ENCODE measurements at regions not wholly inside any gene's neighbourhood (a gene's known extent, or its start where the extent isn't known, plus 50 kb on each side); places are given as distances from the start of the nearest gene placed in this dataset.

DNA sequence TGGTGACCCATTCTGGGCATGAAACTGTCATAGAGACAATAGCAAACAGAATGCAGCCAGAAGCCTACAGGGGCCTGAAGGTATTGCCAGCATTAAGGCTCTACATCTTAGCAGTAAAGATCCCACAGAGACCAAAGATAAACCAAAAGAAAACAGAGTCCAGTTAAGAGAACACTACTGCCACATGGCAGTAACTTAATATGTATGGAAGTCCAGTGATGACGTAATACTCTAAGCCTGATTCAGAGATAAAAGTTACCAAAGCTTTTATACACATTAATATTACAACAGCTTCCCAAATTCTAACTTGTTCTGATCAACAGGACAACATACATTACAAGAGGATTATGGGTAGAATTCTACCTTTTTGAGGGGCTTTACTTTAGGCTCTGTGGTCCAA, 371.5 kb downstream of the PRELID2 start:
- Histone ChIP-seq H3K79me2 (ENCODE audit: insufficient read depth, low read length) (no peaks in the 10 kb centered on the region), H3K9ac (ENCODE audit: low read depth, low read length, poor library complexity, severe bottlenecking) (no peak overlapping the region), H3K4me2 (ENCODE audit: low read depth, low read length, poor library complexity, severe bottlenecking) (no peak overlapping the region), H3K9me3 (ENCODE audit: insufficient read depth, low read depth, low read length) (no peaks in the 10 kb centered on the region), H3K27me3 (ENCODE audit: insufficient read depth, low read length, poor library complexity, severe bottlenecking) (no peaks in the 10 kb centered on the region), H2AFZ (ENCODE audit: low read length) (no peak overlapping the region), H3F3A (ENCODE audit: low read depth) (no peaks in the 10 kb centered on the region), H3K4me3 (ENCODE audit: low read length, poor library complexity, severe bottlenecking) (no peak overlapping the region), H3K36me3 (ENCODE audit: insufficient read depth, low read length) (no peaks in the 10 kb centered on the region), H3K4me1 (ENCODE audit: insufficient read depth, low read length, poor library complexity, severe bottlenecking) (no peaks in the 10 kb centered on the region), H3K9me2 (replicated peaks; ENCODE audit: low read depth, low read length) (no peaks in the 10 kb centered on the region), H4K20me1 (ENCODE audit: insufficient read depth, low read length, poor library complexity, severe bottlenecking) (no peaks in the 10 kb centered on the region)
- no peak for TF ChIP-seq EZH2phosphoT487 (IDR thresholded peaks at IDR 0.05; ENCODE audit: borderline replicate concordance)
- TF ChIP-seq, protein P1, sequence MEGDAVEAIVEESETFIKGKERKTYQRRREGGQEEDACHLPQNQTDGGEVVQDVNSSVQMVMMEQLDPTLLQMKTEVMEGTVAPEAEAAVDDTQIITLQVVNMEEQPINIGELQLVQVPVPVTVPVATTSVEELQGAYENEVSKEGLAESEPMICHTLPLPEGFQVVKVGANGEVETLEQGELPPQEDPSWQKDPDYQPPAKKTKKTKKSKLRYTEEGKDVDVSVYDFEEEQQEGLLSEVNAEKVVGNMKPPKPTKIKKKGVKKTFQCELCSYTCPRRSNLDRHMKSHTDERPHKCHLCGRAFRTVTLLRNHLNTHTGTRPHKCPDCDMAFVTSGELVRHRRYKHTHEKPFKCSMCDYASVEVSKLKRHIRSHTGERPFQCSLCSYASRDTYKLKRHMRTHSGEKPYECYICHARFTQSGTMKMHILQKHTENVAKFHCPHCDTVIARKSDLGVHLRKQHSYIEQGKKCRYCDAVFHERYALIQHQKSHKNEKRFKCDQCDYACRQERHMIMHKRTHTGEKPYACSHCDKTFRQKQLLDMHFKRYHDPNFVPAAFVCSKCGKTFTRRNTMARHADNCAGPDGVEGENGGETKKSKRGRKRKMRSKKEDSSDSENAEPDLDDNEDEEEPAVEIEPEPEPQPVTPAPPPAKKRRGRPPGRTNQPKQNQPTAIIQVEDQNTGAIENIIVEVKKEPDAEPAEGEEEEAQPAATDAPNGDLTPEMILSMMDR (conservative IDR thresholded peaks at IDR 0.05; ENCODE audit: low read length): no peak

DNA sequence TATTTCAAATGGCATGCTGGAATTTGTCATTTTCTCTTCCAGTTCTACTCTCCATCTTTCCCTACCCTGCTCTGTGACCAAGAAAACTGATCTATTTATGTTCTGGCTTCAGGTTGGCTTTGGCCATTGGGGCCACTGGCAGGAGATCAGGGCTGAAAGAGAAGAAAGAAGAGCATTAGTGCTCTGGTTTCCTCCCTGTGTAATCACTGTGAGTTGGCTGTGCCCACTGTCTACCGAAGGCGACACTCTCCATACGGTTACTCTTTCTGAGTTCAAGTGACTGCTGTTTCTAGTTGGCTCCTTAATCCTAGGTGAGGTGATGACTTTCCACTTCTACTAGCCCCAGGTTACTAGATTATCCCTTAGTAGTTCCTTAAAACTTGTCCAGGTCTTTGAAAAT, 372.6 kb downstream of the PRELID2 start:
- Histone ChIP-seq H3K9me3 (ENCODE audit: insufficient read depth, low read depth, low read length) (no peaks in the 10 kb centered on the region), H3K9ac (ENCODE audit: low read depth, low read length, poor library complexity, severe bottlenecking) (no peak overlapping the region), H3K4me2 (ENCODE audit: low read depth, low read length, poor library complexity, severe bottlenecking) (no peak overlapping the region), H2AFZ (ENCODE audit: low read length) (no peak overlapping the region), H3K9me2 (replicated peaks; ENCODE audit: low read depth, low read length) (no peaks in the 10 kb centered on the region), H3K79me2 (ENCODE audit: insufficient read depth, low read length) (no peaks in the 10 kb centered on the region), H3F3A (ENCODE audit: low read depth) (no peaks in the 10 kb centered on the region), H3K4me1 (ENCODE audit: insufficient read depth, low read length, poor library complexity, severe bottlenecking) (no peaks in the 10 kb centered on the region), H4K20me1 (ENCODE audit: insufficient read depth, low read length, poor library complexity, severe bottlenecking) (no peaks in the 10 kb centered on the region), H3K36me3 (ENCODE audit: insufficient read depth, low read length) (no peaks in the 10 kb centered on the region), H3K27me3 (ENCODE audit: insufficient read depth, low read length, poor library complexity, severe bottlenecking) (no peaks in the 10 kb centered on the region), H3K4me3 (ENCODE audit: low read length, poor library complexity, severe bottlenecking) (no peak overlapping the region)
- no peak for TF ChIP-seq EZH2phosphoT487 (IDR thresholded peaks at IDR 0.05; ENCODE audit: borderline replicate concordance)
- TF ChIP-seq, protein P1 (conservative IDR thresholded peaks at IDR 0.05; ENCODE audit: low read length): no peak

DNA sequence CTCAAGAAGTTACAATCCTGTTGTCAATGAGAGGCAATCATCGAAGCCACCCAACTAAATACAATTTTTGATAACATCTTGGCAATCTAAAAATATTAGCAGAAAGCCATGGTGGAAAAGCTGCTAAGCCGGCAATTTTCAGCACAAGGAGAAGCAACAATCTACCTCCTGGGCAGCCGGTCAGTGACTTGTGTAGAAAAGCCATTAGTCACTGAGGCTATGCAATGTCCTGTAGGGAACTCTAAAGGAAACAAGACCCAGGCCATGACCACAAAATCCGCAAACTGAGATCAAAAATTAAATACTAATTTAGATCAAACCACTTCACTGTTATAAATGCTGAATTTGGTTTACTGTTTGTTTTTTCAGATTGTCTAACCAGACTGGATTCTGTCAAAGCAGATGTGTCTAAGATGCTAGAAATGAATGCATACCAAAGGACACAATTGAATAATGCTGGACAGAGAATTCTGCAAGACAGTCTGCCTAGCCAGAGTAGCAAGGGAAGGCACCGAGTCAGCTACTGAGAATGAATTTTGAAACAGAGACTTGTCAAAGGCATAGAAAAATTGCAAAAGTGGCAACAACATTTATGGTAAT, 384.8 kb downstream of the PRELID2 start:
- Histone ChIP-seq H4K20me1 (ENCODE audit: insufficient read depth, low read length, poor library complexity, severe bottlenecking) (no peaks in the 10 kb centered on the region), H3K4me1 (ENCODE audit: insufficient read depth, low read length, poor library complexity, severe bottlenecking) (no peaks in the 10 kb centered on the region), H3K9me3 (ENCODE audit: insufficient read depth, low read depth, low read length) (no peaks in the 10 kb centered on the region), H2AFZ (ENCODE audit: low read length) (no peak overlapping the region), H3K4me2 (ENCODE audit: low read depth, low read length, poor library complexity, severe bottlenecking) (no peak overlapping the region), H3F3A (ENCODE audit: low read depth) (no peaks in the 10 kb centered on the region), H3K4me3 (ENCODE audit: low read length, poor library complexity, severe bottlenecking) (no peak overlapping the region), H3K9me2 (replicated peaks; ENCODE audit: low read depth, low read length) (no peaks in the 10 kb centered on the region), H3K79me2 (ENCODE audit: insufficient read depth, low read length) (no peaks in the 10 kb centered on the region), H3K27me3 (ENCODE audit: insufficient read depth, low read length, poor library complexity, severe bottlenecking) (no peaks in the 10 kb centered on the region), H3K9ac (ENCODE audit: low read depth, low read length, poor library complexity, severe bottlenecking) (no peak overlapping the region), H3K36me3 (ENCODE audit: insufficient read depth, low read length) (no peaks in the 10 kb centered on the region)
- TF ChIP-seq, protein P1 (conservative IDR thresholded peaks at IDR 0.05; ENCODE audit: low read length): no peak
- TF ChIP-seq EZH2phosphoT487 (IDR thresholded peaks at IDR 0.05; ENCODE audit: borderline replicate concordance): no peak
